ENCODE measurements at regions not wholly inside any gene's neighbourhood (a gene's known extent, or its start where the extent isn't known, plus 50 kb on each side); places are given as distances from the start of the nearest gene placed in this dataset.
A peak's percentile ranks its signal among the peaks of the same experiment; 100 is the strongest.

DNA sequence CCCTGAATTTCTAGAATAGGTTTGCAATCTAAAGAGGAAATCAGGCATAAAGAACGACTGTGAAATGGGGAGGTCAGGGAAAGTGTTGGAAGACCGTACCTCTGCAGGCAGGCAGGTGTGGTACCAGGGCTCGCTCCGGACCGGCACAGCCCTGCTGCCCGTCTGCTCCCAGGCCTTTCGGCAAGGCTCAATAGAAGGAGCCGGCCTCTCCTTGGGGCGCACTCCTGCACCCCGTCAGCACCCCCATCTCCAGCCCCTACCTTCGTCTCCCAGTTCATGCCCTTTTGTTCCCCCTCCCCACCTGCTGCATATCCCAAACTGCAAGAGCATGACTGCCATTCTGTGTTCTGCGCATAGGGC, 139.8 kb upstream of the SOX1 start:
- no peak for DNase-seq

DNA sequence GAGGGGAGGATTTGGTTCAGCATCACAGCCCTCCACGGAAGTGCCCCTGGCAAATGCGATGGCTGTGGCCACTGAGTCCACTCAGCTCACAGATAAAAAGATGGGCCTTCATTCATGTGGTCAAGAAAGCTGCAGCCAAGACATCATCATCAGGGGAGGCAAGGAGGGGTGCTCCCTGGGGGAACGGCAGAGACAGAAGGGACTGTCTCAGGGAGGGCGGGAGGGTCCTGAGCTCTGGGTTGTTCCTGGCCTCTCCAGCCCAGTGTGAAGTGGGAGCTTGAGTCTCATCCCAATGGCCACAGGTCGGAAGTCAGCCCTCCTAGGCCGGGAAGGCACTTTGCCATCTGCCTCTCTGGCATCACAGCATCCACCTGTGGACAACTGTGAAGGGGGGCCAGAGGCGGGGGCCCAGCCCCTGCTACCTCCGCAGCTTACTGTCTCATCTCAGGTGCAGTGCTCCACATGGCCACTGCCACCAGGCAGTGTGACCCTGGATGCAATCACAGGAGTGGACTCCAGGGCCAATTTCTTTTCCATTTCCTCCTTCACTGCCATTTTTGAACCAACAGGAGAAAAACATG, 137.8 kb upstream of the SOX1 start:
- DNase-seq, result peak in 2 of 3 experiments; percentile 13 to 24

DNA sequence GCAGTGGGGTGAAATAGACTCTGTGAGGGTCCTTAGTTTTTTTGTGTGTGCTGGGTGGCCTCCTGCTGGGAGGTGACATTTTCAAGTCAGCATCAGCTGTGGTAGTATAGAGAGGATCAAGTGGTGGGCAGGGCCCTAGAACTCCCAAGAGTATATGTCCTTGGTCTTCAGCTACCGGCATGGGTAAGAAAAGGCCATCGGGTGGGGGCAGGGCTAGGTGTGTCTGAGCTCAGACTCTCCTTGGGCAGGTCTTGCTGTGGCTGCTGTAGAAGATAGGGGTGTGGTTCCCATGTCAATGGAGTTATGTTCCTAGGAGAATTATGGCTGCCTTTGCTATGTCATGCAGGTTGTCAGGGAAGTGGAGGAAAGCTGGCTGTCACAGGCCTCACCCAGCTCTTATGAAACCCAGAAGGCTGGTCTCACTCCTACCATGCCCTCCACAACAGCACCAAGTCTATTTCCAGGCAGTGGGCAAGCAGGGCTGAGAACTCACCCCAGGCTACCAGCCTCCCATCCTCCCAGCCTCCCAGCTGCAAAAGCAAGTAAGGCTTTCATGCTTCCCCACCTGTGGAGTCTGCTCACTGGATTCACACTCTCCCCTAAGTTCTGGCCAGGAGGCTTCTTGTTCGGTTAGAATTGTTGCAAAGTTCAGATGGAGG, 130.6 kb upstream of the SOX1 start:
- DNase-seq, result peak in 1 of 3 experiments; percentile 33

DNA sequence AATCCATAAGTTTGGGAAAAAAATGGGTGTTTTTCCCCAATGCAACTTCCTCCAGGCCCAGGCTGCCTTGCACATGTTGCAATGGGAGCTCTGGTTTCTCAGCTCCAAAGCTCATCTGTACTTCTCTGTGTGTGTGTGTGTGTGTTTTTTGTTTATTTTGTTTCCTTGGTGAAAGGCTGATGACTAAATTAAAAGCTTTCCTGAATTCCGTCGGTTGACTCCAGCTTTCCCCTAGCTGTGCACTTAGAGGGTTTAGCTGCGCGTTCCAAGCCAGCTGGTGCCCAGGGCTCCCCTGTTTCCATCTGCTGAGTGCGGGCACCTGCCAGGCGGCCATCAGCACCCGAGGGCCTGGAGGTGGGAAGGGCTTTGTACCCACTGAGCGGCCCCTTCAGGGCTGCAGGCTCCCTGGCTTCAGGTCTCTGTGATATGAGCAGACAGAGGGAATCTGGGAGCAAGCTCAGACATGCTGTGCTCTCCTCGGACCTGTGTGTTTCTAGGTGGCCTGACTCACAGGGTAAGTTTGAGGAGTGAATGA, 129.1 kb upstream of the SOX1 start:
- DNase-seq, result peak; percentile 44 to 84 (median 59)

DNA sequence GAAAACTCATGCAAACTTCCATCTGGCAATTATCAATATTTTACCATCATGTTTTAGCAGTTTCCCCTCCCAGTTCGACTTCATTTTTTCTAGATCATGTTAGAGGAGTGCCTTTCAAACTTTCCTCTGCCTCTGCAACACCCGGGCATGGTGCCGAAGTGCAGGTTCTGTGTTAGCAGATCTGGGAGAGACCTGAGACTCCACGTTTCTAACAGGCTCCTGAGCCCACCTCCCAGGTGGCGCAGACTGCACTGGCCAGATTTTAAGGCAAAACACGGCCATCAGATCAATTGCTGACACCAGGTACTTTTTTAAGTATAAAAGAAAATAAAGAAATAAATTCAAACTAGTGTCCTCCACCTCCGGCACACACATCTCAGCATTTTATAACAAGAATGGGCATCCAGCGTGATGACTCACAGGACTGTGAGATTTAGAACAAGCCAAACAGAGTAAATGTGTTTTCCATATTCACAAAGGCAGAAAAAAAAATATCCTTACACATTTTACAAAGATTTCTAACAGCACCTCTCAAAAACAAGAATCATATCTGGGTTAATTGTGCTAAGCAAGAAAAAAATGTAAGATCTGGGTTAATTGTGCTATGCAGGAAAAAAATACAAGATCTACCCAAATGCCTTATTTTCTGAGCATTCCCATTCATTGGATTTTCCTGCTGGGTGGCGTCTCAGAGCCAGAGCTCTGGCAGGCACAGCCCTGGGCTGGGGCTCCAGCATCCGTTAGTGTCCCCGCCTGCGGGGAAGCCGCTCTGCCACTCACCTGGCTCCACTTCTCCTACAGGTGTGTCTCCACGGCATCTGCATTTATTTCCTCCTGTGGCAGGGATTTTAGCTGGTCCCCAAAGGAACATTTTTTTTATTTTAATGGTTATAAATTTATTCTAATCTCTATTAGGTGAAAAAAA, 127.9 kb upstream of the SOX1 start:
- DNase-seq, result peak; percentile 10 to 76 (median 34)

DNA sequence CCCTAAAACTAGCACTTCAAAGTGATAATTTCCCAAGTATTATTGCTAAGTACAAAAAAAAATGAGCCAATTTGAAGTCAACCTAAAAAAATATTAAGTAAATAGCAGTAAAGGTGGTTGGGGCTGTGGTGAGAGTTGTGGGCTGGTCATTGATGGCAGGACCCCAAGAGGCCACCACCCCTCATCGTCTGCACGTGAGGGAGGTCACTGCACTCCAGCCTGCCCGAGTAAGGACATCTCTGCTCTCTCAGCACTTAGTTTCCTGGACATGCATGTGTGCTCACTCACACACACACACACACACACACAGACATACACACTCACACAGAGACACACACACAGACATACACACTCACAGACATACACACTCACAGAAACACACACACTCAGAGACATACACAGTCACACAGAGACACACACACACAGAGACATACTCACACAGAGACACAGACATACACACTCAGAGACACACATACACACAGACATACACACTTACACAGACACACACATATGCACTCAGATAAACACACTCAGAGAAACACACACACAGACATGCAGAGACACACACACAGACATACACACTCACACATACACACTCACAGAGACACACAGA, 127.2 kb upstream of the SOX1 start:
- DNase-seq, result no peak

DNA sequence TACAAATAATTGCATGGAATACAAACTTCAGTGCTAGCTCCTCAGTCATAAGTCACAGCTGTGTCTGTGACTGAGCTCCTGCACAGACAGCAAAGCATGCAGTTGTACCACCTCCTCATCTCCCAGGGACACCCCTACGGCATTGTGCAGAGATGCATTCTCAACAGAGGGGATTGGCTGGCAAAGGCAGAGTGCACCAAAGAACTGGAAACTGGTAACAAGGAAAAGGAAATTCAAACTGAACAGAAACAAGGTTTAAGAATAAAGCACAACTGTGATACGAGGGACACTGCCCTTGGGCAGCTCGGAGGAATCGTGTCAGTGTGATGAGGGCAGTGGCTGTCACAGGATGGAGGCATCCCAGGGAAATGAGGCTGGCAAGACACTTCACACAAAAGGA, 126.1 kb upstream of the SOX1 start:
- DNase-seq, result peak in 2 of 3 experiments; percentile 46 to 70

DNA sequence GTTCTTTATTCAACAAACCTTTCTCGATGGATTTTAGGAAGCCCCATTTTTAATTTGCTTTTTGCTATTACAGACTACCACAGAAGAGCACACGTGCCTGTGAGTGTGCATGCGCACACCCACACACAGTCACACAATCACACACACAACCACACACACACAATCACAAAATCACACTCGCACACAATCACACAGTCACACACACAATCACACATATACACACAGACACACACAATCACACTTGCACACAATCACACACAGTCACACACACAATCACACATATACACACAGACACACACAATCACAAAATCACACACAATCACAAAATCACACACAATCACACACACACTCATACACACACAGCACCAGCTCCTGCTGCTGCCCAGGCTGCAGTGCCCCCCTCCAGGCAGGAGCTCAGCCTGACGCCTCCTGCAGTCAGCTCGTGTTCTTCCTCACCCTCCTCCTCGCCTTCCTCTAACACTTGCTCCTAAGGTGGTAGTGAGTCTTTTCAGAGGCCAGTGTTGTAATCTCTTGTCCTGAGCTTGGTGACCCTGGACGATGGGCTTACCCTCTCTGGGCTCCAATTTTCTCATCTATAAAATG, 125.0 kb upstream of the SOX1 start:
- no peak for DNase-seq

DNA sequence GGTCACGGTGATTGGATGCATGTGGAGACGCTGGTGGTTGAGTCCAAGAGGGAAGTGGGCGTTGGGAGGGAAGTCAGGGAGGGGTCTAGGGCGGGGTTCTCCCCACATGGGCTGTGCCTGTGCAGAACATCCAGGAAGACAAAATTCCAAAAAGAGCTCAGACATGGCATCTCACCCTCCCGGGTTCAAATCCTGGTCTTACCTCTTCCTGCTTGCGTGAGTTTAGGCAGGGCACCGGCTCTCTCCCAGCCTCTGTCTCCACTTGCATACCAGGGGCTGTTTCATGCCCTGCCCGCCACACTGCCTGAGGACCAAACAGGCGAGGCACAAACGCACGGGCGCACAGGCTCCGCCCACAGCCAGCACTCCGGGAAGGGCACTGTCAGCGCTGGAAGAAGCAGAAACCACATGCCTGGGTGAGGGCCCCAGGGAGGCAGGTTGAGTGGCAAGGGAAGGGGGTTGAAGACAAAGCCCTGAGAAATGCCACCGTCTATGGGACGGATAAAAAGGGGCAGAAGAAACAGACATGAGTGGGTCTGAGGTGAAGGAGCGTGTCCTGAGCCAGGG, 123.6 kb upstream of the SOX1 start:
- DNase-seq, result no peak

DNA sequence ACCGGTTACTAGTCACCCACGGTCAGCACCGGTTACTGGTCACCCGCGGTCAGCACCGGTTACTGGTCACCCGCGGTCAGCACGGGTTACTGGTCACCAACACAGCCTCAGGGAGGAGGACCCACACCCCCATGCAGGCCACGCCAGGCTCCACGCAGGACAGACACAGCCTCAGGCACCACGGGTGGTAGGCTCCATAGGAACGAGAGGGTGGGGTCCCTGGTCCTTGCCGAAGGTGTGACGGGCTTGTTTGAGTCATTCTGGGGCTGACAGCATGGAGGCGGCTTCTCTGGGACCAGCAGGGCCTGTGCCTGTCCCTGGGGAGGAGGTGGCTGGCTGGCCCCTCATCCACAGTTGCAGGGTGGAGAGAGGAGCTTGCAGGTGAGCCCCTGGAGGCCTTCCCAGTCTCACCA, 122.8 kb upstream of the SOX1 start:
- DNase-seq, result no peak

DNA sequence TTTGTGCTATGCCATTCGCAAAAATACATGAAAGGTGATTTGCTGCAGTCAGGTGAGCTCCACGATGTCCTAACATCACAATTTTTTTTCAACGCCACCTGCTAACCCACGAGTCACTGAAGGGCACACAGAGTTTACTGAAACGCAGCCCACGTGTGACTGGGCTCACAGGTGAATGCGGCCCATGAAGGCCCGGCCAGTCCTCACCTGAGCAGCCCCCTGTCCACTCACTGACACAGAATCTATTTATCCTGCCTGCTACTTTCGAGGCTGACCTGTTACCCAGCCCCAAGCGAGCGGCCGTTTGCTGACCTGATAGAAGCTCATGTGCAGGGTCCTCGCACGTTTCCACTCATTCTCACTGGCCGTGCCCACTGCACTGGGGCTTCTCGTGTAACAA, 121.9 kb upstream of the SOX1 start:
- DNase-seq, result no peak

DNA sequence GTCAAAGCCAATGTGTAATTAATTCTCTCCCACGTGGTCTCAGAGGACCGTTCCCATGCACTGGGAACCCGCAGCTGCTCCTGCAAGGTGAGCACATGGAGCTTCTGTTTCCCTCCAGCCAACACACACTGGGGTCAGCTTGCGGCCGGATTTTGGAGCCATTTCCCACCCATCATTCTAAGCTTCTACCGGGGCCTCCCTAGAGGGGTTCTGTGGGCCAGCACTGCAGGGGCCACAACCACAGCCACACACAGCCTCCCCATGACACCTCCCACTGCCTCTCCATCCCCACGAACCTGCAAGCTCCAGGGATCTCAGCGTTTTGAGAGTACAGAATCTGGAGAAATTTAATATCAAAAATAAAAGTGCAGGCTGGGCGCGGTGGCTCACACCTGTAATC, 120.7 kb upstream of the SOX1 start:
- DNase-seq, result no peak

DNA sequence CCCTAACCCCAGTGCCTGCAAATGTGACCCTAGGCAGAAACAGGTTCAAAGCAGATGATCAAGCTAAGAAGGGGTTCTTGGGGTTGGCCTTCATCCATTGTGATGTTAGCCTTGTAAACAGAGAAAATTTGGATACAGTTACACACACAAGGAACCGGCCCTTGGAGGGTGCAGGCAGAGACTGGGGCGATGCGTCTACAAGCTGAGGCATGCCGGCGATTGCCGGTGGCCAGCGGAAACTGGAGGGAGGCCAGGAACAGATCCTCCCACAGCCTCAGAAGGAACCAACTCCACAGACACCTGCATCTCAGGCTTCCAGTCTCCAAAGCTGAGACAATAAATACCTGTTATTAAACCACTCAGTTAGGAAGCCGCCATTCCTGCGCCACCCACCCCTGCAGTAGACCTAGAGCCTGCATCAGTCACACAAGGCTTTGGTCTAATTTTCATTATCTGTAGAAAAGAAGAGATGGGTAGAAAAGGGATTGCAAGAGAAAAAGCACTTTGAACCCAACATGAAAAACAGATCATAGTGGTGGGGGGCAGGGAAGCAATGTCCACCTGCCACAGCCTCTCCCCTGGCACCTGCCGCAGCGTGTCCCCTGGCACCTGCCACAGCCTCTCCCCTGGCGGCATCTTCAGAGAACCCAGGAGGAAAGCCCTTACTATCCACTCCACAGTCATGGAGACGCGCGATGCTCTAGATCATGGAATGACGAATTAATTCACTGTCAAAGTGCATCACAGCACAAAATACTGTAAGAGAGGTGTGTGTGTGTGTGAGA, 119.7 kb upstream of the SOX1 start:
- DNase-seq, result peak in 2 of 3 experiments; percentile 52 to 84

DNA sequence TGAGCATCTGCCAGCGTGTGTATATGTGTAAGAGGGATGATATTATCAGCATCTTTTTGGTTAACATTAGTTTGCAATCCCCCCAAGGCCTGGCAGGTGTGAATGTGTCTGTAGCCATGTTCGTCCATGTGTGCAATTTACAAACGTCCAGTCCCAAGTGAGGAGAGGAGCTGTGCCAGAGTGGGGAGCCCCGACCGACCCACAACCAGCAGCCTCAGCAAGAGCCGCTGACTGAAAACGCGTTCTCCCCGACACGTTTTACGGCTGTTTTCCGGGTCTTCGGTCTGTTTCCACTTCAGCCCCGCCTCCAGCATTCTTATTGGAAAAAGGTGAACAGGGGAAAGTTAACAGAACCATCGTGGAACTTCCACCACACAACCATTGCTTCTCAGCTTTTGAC, 119.1 kb upstream of the SOX1 start:
- no peak for DNase-seq

DNA sequence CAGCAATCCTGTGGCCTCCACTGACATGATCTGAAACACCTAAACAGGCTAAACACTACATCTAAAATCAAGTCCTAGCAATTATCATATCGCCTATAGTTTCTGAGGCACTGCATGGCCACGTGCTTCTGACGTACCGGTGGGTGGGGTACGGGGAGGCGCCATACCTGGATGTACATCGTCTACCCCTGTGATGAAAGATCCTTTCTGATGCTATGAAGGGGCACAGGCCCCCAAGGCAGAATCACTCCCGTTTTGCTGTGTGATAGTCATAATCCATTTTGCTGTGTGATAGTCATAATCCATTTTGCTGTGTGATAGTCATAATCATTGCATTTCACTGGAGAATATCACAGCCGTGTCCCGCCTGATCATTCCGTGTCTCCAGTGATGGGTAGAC, 118.7 kb upstream of the SOX1 start:
- DNase-seq, result no peak

DNA sequence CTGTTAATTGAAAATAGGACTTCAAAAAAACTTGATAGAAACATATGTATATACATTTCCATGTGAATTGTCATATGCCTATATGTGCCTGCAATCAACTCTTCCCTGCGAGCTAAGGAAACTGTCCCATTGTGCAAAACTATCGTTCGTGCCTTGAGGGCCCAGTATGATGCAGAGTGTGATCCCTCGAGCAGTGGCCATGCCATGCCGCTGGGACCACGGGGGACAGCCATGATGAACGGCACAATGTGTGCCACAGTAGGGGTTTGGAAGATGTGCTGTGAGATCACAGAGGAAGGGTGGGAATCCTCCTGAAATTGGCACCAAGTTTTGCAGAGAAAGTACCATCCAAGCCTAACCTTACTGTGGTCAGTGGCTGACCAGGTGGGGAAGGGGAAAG, 118.1 kb upstream of the SOX1 start:
- no peak for DNase-seq

DNA sequence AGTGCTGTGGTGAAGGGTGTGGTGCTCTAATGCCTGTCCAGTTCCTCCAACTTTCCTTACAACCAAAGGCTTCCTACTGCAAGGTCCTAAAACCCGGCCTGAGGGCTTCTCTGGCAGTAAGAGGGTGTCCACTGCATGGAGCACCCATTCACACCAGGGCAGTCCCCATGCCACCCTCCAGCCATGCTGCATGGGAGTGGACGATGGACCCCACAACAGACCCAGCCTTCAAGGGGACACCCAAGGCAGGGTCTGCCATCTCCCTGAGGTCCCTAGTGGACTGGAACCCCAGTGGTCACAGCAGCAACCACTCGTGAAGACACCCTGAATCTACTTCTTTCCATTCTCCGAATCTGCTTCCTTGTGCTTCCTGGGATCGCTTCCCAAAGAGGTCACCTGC, 117.6 kb upstream of the SOX1 start:
- DNase-seq, result no peak

DNA sequence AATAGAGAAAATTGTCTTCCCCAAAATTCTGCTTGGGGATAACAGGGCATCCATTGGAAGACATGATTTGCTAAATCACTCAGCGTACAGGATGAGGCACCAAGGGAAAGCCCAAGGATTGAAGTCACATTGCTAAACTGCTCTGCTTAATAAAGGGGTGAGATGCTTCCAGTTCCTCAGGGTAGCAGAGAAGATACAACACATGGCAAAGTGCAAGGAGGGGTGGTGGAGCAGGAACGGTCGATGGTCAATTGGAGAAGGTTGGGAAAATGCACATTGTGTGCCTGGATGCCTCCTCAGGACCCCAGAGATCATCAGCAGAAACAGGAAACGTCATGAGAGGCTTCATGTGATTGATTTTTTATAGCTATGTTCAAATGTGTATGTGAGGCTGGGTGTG, 116.3 kb upstream of the SOX1 start:
- DNase-seq, result no peak

DNA sequence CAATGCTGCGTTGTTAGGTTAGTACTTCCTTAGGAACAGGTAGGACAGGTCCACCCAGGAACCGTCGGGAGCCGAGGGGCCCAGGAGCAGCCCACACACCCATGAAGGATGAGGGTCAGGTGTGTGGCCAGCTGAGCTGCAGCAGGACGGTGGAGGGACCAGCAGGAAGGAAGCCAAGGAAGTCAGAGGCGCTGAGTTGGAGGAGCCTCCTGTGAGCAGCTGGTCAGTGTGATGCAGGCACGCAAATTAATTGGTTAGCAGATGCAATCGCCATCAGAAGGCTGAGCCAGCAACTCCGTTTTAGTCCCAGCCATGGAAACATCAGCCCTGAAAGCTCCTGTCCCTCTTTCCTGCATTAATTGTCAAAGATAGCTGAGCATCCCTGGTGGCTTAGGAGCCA, 114.9 kb upstream of the SOX1 start:
- DNase-seq, result no peak

DNA sequence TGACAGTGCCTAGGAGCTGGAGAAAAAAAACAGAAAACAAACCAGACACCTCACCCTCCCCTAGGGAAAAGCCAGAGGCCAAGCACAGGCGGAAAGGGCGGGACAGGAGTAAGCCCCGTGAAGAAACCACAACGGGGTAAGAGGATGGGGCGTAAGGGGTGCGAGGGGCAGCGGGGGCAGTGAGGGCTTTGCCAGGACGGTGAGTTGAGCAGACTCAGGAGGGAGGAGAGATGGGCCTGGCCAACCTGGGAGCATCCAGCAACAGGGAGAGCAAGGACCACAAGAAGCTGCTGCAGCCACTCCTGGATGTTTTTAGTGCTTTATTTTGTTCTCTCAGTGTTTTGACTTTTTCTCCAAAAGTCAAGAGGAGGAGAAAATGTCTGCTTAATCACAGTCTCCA, 114.1 kb upstream of the SOX1 start:
- DNase-seq, result no peak

DNA sequence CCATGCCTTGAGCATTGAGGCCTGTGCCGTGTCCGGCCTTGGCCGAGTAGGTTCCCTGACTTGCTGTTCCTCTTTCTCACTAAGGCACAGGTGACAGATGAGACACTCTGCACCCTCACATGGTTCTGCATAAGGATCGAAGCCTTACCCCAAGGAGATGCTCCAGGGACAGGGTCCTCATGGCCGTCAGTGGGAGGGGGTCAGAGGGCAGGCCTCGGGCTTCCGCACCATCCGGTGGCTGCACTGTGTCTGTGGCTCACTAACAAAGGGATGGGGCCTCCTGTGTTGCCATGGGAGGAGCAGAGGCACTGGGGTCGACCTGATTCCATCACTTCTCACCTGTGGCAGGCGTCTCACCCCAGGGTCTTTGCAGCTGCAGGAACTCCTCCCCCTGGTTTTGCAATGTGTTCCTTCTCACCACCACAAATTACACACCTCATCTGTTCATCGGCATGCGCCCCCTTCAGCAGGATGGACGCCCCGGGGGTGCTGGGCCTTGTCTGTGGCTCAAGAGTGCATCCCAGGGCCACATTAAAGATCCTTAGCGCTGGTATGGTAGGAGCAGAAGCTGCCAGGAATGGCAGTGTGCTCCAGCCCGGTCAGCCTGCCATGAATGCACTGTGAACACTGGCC, 113.3 kb upstream of the SOX1 start:
- DNase-seq, result no peak

Measured in NCI-H1417 (cell line).